GM11168 (cell line): ENCODE measurements at regions not wholly inside any gene's neighbourhood (a gene's known extent, or its start where the extent isn't known, plus 50 kb on each side); places are given as distances from the start of the nearest gene placed in this dataset.

Experiments
- in situ Hi-C: fragments of 300-500 bp; cut with MboI; formaldehyde crosslinking; loops from one replicate; pipeline ENCODE4 v1.12.0; 2022; ENCODE audit warnings: low sequenced_read_pairs; ENCODE audit not compliant: unreplicated experiment

GRCh38 chr6:164152611-164153010 lies 738.1 kb downstream of the QKI start:
- in situ Hi-C loops, result no loop called here

GRCh38 chr6:164151161-164152120 lies 736.9 kb downstream of the QKI start:
- in situ Hi-C loops, result no loop called here

- in situ Hi-C loops, result no loop called here
These were observed 735.7 kb downstream of the QKI start for GRCh38 chr6:164150232-164150631.

GRCh38 chr6:164148788-164149187 lies 734.3 kb downstream of the QKI start:
- in situ Hi-C loops, result no loop called here

- in situ Hi-C loops, result no loop called here
These were observed 729.8 kb downstream of the QKI start for GRCh38 chr6:164144316-164144715.

- in situ Hi-C loops, result no loop called here
These were observed 727.8 kb downstream of the QKI start for GRCh38 chr6:164142322-164142721.

- in situ Hi-C loops, result no loop called here
These were observed 721.1 kb downstream of the QKI start for GRCh38 chr6:164135511-164136132.

GRCh38 chr6:164133095-164133494 lies 718.6 kb downstream of the QKI start:
- in situ Hi-C loops, result no loop called here

- in situ Hi-C loops, result no loop called here
These were observed 716.1 kb downstream of the QKI start for GRCh38 chr6:164130585-164130984.

- in situ Hi-C loops, result no loop called here
These were observed 715.6 kb downstream of the QKI start for GRCh38 chr6:164130151-164130550.

GRCh38 chr6:164129218-164129617 lies 714.7 kb downstream of the QKI start:
- in situ Hi-C loops, result no loop called here

- in situ Hi-C loops, result no loop called here
These were observed 713.6 kb downstream of the QKI start for GRCh38 chr6:164128101-164128500.

GRCh38 chr6:164124986-164125385 lies 710.5 kb downstream of the QKI start:
- in situ Hi-C loops, result no loop called here

GRCh38 chr6:164124473-164124872 lies 710.0 kb downstream of the QKI start:
- in situ Hi-C loops, result no loop called here

- in situ Hi-C loops, result no loop called here
These were observed 707.6 kb downstream of the QKI start for GRCh38 chr6:164122109-164122508.

- in situ Hi-C loops, result no loop called here
These were observed 707.0 kb downstream of the QKI start for GRCh38 chr6:164121527-164121926.

- in situ Hi-C loops, result no loop called here
These were observed 700.1 kb downstream of the QKI start for GRCh38 chr6:164114651-164115050.

GRCh38 chr6:164114051-164114450 lies 699.5 kb downstream of the QKI start:
- in situ Hi-C loops, result no loop called here

GRCh38 chr6:164113637-164114036 lies 699.1 kb downstream of the QKI start:
- in situ Hi-C loops, result no loop called here

GRCh38 chr6:164109770-164110140 lies 695.2 kb downstream of the QKI start:
- in situ Hi-C loops, result no loop called here

- in situ Hi-C loops, result no loop called here
These were observed 694.6 kb downstream of the QKI start for GRCh38 chr6:164108869-164109769.
